Myocyte (in vitro differentiated cells): ENCODE measurements at regions not wholly inside any gene's neighbourhood (a gene's known extent, or its start where the extent isn't known, plus 50 kb on each side); places are given as distances from the start of the nearest gene placed in this dataset.

Experiments
- DNase-seq: peaks from one replicate; pipeline ENCODE4 v3.0.0-alpha.2; 2012; ENCODE audit warnings: low read depth

DNA sequence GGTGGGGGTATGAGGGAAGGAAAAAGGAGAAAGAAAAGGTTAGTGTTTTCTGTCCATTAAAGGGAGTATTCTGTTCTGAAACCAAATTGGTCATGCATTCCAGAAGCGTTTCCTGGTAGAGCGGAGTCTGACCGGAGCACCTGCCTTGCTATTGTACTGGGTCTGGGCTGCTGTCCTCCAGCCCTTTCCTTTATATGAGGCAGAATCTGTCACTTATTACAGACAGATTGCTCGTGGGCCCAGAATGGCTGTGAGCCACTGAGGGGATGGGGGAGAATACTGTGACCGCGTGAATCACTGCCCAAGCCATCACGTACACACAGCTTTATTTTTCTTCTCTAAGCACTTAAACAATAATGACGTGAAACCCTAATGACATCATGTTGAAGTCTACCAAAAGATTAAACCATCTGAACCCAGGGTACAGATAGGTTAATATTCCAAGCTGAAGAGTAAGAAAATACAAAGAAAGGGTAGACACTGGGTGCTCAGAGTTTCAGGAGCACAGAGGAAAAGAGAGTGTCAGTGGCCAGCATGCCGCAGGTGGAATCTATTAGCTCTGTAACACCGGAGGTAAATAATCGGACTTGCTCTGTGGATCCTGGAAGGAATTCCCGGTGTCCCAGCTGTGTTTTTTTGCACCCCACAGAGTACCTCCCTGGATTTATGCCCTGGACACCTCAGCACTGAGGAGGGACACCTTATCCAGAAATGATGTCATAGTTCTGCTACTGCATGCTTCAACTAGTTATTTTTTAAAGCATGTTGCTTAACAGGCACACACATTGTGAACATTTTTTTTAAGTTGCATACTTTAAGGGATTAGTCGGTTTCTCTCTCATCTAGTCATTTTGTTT, 573.3 kb downstream of the PKHD1 start:
- no peak for DNase-seq

GRCh38 chr6:51514748-51515402, 572.5 kb downstream of the PKHD1 start:
- DNase-seq = no peak

DNA sequence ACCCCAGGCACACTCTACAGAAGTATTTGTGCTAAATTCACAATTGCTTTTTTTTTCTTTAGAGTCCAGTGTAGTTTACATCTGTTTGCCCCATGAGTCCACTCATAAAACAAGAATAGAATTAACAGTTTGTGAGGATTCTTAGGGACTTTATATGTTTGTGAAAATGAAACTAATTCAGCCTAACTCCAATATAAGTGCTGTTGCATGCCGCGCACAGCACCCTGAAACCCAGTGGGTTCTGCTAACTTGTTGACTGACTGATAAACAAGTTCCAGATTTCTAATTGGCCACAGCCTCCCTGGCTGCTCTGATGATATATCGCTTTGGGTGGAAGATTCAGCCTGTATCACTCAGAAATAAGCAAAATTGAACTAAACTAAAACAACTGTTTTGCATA, 561.4 kb downstream of the PKHD1 start:
- no peak for DNase-seq

DNA sequence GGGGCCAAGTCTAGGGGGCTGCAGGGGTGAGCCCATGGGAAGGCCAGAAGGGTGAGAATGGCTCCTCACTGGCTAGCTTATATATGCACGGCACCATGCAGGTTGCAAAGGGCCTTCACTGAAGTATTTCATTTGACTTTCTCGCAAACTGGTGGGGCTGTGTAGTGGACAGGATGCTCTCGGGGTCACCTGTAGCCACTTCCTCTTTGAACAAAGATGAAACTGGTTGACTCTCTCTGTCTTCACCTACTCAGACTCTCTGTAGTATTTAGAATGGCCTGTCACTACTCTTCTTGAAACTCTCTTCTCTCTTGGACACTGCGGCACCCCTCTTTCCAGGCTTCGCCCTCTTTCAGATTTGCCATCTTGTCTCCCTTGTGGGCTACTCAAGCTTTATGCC, 560.5 kb downstream of the PKHD1 start:
- DNase-seq = no peak

DNA sequence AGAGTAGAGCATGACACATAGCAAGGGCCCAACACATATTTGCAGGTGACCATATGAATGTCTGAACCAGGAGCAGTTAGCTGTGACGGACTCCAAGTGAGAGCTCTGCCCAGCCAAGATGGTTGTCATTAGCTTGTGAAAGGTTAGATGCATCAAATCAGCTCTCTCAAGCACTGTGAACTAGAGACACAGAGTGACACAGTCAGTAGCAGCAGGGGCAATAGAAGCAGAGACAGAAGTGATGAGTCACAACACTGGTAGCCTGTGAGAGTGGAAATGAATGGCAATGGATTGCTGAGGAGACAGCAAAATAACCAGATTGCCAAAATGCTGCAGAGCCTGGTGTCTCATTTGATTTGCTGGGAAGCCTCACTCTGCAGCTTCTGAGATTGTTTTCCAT, 558.9 kb downstream of the PKHD1 start:
- DNase-seq = no peak

DNA sequence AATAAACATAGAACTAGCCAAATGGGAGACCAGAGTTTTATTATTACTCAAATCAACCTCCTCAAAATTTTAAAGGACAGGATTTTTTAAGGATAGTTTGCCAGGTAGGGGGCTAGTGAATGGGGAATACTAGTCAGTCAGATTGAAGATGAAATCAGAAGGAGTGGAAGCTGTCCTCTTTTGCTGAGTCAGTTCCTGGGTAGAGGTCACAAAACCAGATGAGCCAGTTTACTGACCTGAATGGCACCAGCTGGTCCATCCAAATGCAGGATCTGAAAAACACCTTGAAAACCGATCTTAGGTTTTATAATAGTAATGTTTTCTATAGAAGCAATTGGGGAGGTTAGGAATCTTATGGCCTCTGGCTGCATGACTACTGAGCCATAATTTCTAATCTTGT, 558.2 kb downstream of the PKHD1 start:
- DNase-seq = no peak

DNA sequence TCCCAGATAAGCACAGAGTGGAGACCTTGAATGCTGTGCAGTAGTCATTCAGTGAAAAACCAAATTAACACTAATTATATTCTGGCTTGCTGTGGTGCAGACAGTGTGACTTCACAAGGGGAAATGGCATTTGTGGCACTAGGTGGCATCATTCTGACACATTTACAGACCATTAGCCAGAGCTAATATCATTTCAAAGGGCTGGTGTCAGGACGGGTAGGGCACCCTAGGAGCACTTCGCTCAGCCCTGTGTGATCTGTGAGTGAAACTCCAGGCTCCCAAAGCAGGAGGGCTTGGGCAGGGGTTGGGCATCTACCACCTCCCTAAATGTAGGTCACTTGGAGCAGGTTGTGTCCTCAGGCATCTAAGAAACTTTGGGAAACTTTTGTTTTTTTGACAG, 555.8 kb downstream of the PKHD1 start:
- DNase-seq = no peak

GRCh38 chr6:51533962-51534361, 553.5 kb downstream of the PKHD1 start:
- DNase-seq = no peak

- DNase-seq = no peak
Observed at GRCh38 chr6:51535327-51535726, 552.1 kb downstream of the PKHD1 start.

DNA sequence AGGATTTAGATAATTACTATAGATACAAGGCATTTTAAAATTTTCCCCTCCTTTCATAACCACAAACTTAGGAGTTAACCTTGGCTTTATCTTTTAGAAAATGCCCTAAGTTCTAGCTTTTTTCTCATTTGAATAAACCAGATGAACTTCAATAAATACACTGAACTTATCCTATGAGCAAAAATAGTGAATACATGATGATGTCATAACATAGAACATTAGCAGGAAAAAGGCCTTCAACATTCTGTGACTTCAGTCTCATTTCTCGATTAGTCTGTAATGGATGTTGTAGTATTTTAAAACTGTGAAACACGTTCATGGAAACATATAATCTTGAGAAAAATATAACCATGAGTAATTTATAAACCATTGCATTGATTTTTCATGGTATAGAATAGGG, 550.7 kb downstream of the PKHD1 start:
- DNase-seq = no peak

DNA sequence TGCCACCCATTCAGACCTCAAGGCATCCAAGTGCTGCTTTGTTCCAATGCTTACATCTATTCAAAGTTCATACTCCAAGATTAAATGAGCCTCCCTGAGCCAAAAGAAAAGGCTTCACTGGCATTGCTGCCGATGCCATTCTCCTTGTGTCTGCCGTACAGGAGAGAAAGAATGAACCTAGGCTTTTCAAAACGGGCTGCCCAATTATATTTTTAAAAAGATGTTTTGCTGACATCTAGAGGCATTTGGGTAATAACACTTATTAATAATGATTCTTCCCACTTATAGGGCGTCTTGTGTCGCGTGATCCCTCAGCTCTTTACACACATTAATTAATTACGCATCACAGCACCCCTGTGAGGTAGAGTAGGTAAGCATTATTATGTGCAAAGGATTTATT, 545.6 kb downstream of the PKHD1 start:
- no peak for DNase-seq

GRCh38 chr6:51542475-51542874, 544.9 kb downstream of the PKHD1 start:
- no peak for DNase-seq

- DNase-seq = no peak
Observed at GRCh38 chr6:51550243-51550642, 537.2 kb downstream of the PKHD1 start.

- DNase-seq = no peak
Observed at GRCh38 chr6:51552435-51552834, 535.0 kb downstream of the PKHD1 start.

DNA sequence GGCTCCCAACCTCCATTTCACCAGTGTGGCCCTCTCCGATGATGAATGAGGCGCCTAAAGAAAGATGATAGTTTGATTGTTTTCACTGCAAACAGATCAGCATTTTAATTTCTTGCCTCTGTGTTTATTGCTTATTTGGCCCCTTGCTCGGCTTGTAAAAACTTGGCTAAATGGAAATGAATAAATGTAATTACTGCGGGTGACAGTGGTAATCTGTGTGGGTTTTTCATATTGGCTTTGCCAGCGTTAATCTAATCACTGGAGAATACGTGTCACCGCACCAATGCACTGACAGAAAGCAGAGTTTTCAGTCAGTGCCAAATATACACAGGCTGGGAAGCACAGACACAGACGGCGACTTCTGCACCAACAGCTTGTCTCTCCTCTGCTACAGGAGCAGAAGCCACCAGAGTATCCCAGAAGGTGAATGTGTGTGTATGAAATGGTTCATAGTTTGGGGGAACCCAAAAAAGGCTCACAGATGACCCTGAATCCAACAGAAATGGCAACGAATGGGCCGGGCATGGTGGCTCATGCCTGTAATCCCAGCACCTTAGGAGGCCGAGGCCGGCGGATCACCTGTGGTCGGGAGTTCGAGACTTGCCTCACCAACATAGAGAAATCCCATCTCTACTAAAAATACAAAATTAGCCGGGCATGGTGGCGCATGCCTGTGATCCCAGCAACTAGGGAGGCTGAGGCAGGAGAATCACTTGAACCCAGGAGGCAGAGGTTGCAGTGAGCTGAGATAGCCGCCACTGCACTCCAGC, 534.0 kb downstream of the PKHD1 start:
- DNase-seq = no peak

DNA sequence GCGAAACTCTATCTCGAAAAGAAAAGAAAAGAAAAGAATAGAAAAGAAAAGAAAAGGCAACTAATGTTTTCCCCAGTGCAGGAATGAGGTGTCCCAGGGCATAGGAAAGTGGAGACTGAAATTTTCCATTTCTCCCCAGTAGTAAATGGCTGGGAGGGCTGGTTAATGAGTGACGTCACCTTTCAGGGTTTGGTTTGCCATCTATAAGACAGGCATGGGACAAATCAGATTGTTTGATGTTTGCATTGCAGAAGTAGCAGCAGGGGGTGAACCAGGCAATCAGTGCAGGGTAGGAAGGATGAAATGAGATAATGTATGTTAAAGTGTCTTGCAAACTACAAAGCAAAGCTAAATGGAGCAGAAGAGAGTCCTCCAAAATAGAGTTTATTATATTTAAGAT, 533.4 kb downstream of the PKHD1 start:
- no peak for DNase-seq

- no peak for DNase-seq
Observed at GRCh38 chr6:51559059-51559458, 528.4 kb downstream of the PKHD1 start.

DNA sequence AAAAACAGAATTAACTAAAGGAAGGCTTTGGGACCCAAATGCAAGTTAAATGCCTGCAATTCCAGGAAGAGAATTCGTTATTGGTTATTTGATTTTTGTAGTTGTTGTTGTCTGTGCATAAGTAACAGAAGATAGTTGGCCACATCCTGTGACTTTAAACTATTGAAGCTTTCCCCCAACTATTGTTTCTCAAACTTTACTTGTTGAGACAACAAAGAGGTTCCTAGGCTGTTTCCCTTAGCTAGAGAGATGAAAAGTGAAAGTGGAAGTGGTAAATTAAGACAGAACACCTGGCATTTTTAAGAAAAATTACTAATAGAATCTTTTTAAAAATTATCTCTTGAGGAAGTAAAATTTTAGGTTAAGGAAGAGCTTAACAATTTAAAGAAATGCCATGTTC, 525.2 kb downstream of the PKHD1 start:
- DNase-seq = no peak
